HG03103 (cell line): ENCODE measurements at regions not wholly inside any gene's neighbourhood (a gene's known extent, or its start where the extent isn't known, plus 50 kb on each side); places are given as distances from the start of the nearest gene placed in this dataset.

Experiments used
- ATAC-seq: cut with Tn5 transposase; IDR thresholded peaks from one replicate; pipeline ENCODE4 v1.9.1; 2021; ENCODE audit warnings: low read depth; ENCODE audit not compliant: unreplicated experiment

DNA sequence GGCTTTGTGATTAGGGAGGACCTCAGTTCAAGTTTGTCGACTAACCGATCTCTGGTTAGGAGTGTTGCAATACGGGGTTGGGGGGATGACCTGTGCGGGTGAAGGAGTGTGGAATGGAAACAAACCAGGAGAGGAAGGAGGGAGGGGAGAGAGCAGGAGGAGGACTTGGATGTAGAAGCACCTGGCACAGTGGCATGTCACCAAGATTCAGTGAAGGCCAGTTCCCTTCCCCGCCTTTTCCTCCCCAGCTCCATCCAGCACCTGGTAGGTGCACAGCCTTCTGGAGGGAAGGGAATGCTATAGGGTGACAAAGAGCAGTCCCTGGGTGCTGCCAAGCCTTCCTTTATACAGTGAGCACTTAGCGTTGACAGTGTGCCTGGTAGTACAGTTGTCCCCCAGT is 107.4 kb upstream of the CRHR1 start:
- no peak for ATAC-seq

DNA sequence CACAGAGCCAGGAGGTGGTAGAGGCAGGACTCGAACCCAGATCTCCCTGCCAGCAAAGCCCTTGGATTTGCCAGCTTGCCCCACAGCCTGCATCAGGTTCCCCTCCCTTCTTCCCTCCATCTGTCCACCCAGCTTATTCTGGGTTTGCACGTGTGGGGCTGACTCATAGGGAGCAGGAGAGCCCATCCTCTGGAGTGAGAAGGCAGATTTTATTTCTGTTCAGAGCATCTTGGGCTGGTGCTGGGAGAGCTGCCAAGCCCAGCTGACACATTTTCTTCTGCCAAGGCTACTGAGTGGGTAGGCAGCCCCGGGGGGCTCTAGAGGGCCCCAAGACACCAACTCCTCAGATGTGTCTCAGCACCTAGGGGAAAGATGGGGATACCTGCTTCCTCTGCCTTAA is 106.3 kb upstream of the CRHR1 start:
- no peak for ATAC-seq

DNA sequence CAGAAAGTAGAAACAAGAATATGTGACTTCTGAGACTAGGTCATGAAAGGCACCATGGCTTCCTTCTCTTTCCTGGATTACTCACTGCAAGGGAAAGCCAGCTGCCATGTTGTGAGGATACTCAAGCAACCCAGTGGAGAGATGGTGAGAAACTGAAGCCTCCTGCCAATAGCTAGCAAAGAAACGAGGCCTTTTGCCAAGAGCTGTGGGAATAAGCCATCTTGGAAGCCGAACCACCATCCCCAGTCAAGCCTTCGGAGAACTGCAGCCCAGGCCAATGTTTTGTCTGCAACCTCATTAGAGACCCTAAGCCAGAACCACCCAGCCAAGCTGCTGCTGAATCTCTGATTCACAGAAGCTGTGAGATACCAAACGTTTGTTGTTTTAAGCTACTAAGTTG is 104.7 kb upstream of the CRHR1 start:
- no peak for ATAC-seq

DNA sequence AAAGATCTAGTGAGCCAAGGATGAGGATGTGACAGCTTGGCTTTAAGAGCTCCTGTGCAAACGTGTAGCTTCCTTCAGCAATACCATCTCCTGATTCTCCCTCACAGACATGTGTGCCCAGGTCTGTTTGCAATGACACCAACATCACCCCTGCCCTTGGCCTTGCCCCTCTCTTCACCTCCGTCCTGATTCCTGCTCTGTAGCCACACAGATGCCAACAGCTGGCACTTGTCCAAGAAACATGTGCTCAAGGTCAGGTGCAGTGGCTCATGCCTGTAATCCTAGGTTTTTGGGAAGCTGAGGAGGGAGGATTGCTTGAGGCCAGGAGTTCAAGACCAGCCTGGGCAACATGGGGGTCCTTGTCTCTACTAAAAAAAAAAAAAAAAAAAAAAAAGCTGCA is 103.8 kb upstream of the CRHR1 start:
- ATAC-seq, result no peak

DNA sequence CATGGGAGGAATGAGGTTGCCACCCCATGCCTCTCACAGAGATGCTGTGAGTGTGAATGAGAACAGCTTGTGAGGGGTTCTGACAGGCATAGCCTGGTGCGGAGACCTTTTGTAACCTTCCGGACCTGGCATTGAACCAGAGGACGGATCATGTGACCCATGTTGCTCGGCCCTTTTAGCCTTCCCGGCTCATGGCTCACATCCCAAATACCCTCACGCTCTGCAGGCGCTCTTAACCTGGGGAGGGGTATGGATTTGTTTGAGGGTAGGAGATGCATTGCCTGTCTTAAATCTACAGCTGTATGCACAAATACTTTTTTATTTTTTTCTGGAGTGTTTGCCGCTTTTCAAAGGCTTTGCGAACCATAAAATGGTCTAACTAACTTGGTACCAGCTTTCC is 102.4 kb upstream of the CRHR1 start:
- ATAC-seq, result no peak

DNA sequence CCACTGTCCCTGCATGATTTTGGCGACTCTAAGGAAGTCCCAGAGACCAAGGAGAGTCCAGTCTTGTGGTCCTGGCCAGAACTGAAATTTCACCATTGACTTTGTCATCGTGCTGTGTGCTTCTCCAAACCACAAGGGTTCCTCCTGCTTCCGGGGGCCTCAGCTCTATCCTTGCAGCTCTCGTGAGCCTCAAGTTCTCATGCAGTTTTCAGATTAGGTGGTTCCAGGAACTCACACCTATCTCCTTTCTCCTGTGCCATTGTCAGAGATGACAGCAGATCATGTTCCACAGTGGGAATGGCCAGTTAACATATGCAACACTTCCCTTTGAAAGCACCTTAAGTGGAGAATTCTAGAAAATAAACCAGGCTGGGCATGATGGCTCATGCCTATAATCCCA is 97.9 kb upstream of the CRHR1 start:
- ATAC-seq, result no peak

DNA sequence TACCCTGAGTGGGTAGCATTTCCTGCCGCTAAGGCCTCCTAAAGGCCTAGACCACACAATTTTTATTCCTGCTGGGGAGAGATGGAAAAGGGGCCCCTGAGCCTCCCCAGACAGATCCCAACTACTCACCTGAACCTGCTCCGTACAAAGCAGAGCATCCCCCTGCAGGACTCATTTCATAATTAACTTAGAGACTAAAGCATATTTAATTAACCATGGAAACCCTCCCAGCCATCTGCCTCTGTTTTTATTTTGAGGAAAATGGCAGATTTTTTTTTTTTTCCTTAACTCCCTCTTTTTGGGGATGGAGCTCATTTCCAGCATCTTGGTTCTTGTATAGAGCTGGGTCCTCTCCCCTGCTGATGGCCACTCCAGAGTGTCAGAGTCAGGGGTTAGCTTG is 96.5 kb upstream of the CRHR1 start:
- no peak for ATAC-seq

DNA sequence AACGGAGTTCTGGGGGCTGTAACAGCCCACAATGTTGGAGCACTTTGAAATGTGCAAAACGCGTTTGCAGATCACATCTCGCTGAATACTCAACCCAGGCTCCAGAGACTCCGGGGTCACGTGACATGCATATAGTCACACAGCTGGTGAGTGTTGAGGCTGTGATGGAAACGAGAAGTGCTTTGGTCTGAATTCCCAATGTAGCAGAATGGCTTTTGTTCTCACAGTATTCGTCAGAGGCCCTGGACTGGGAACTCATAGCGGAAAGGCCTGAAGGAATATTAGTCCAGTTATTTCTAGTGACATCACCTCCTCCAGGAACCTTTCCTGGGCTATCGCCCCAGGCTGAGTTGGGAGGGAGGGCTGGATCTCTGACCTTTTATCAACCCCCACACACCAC is 95.8 kb upstream of the CRHR1 start:
- ATAC-seq, result no peak

DNA sequence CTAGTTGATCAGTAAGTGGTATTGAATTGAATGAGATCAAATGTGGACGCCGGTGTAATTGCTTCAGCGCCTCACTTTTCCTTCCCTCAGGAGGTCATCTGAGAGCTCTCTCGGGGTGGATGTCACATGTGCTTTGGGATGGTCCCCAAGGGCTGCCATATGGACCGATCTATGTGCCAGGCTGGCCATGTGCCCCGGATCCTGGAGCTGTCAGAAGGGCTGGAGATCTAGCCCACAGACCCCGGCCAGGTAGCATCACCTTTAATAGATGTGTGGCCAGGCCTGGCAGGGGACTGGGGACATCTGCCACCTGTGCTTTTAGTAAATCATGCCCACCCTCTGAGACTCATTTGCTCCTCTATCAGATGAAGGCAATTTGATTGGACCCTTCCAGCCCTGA is 95.3 kb upstream of the CRHR1 start:
- ATAC-seq, result no peak

DNA sequence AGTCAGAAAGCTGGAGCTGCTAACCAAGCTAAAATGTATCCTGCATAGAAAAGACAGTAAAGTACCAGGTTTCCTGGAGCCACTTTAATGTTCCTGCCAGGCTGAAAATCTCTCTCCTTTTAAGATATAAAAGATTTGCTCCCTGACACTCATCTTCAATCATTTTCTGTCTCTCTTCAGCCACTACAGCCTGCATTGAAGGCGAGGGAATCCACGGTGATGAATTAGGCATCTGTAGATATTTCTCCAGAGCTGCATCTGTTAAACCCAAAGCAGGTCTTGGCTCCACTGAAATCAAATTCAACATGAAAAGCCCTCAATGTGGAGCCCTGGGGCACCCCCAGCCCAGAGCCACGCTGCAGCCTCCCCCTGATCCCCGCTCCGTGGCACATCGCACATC is 94.7 kb upstream of the CRHR1 start:
- no peak for ATAC-seq

DNA sequence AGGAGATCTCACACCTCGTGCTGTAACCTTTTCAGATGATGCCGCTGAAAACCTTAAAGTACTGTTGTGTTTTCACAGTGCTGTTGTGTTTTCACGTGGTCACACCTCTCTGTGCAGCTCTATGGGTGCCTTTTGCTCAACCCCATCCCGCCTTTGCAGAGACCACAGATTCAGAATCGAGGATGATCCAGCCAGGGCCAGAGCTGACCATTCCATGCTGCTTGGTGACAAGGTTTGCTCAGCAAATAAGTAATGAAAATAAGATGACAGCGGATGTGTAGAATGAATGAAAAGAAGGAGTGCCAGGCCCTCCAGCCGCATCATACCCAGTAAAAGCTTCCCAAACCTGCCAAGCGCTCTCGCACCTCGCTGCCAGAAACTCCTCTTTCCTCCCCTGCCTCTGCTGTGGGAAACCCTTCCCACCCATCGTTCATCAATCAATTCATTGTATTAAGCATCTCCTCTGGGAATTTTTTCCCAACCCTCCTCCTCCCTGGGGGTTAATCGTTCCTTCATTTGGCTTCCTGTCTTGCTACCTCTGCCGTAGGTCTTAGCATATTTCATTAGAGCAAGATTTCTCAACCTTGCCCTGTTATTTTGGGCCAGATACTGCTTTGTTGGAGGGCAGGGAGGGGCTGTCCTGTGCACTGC is 93.4 kb upstream of the CRHR1 start:
- no peak for ATAC-seq

DNA sequence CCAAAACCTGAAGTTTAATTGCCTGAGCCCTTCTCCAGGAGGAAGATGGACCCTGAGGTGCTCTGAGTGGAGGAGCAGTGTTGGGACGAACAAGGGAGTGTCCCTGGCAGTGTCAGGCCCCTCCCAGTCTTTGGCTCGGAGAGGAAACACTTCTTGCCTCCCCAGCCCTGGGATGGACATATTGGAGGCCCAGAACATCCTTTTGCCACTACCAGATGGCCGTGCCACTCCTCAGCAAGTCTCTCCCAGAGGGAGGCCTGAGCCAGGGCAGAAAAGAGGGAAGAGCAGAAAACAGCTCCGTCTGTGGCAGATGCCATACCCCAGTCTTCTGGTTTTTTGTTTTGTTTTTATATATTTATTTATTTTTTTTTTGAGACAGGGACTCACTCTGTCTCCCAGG is 91.5 kb upstream of the CRHR1 start:
- no peak for ATAC-seq

DNA sequence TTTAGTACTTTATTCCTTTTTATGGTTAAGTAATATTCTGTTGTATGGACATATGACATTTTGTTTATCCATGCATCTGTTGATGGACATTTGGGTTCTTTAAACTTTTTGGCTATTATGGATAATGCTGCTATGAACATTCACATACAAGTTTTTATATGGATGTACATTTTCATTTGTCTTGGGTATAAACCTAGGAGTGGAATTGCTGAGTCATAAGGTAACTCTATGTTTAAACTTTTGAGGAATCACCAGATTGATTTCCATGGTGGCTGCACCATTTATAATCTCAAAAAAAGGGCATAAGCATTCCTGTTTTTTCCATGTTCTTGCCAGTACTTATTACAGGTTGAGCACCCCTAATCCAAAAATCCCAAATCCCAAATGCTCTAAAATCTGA is 90.3 kb upstream of the CRHR1 start:
- ATAC-seq, result no peak

DNA sequence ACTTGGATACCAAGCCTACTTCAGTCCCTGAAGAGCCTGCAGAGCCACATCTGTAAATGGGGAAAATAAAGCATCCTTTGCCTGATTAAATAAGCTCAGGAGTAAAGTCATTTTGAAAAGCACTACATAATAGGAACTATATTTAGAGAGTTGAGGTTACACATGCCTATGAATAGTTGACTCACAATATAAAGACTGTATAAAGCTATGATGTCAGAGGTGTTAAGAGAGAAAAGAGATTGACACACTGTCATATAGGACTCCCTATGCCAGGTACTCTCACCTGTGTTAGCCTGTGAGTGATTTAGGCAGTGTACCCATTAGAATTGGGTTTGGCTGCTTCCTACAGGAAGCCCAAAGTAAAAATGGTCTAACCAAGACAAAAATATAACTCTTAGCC is 87.7 kb upstream of the CRHR1 start:
- no peak for ATAC-seq

DNA sequence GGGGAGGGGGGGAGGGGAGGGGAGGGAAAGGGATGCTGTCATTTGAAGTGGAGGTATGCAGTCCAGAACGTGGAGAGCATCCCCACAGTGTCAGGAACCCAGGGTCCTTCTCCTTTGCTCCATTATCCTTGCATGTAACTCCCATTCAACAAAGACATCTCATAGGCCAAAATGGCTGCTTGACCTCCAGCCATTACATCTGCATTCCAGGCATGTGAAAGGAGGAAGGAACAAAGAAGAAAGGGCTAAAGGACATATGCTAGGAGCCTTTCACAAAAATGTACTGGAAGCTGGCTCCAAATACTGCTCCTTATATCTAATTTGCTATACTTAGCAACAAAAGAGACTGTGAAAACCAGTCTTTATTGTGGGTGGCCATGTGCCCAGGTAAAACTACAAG is 87.0 kb upstream of the CRHR1 start:
- no peak for ATAC-seq

DNA sequence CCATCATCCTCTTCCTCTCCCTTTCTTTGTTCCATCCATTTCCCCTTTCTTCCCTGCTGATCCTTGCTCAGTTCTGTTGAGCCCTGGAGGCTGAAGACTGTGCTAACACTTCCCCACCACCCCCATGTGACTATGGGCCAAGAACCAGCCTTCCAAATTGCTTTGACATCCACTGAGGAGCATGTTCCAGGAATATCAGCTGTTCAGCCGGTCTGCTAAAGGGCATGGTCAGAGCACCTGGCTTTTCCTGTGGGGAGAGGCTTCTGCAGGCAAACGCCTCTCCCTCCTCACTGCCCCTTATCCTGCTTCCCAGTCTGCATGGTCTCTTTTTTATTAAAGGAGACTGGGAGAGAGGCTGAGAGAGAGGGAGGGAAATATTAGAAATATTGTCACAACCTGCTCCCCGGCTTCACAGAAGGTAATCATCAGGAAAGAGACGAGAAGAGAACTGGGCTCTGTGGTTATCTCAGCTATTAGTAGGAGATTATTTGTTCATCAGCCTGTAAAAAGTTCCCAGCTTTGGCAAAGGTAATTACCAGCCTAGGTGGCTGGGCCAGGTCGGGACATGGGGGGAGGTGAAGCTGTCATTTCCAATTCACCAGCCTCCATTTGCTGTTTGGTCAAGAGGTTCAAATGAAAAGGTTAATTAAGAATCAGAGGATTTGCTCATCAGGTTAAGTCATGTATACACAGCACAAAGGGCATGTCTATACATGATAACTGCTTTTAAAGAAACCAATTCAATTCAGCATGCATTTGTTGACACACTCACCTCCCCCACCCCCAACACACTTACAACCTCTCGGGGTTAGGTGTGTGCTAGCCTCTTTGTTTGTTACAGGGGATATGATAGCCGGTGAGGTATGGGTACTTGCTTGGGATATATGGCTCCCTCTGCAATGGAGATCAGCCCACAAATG is 83.7 kb upstream of the CRHR1 start:
- no peak for ATAC-seq

DNA sequence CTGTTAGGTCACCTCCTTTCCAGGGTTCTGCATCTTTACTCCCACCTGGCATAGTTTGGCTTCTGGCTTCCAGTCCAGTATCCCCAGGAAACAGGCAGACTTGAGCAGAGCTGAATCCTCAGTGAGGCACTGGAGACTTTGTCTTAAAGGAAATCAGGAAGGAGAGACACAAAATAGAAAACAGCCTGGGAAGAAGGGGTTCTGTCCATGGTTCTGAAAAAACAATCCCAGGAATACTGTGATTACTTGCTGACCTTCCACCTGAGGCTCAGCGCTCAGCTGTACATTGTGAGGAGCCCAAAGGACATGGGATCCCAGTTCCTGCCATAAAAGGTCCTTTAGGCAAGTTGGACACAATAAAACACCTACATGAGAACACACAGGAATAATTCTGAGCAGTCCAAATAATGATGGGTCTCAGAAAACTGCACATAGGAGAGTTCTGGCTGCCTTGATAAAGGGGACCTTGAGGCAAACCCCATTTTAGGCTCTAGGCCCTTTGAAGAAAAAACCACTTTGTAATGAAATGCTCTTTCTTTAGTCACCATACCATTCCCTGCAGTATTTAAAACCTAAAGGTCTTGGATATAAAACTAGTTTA is 81.4 kb upstream of the CRHR1 start:
- no peak for ATAC-seq

DNA sequence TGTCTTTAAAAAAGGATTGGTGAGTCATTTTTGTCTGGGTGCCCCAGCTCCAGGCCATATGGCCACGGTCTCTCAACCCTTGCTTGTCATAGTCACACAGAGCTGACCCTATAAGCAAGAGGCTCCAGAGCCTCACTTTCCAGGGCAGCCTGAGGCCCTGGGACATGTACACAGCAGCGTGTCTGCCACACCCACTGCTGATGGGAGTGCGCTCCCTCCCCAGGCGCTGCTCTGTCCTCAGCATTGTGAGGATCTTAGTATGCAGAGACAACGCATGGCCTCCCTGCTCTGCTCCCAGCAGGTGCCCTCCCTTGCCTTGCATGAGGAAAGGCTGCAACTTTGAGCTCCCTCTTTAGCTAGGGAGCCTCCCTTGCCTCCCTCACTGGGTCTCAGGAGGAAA is 80.8 kb upstream of the CRHR1 start:
- ATAC-seq, result no peak

DNA sequence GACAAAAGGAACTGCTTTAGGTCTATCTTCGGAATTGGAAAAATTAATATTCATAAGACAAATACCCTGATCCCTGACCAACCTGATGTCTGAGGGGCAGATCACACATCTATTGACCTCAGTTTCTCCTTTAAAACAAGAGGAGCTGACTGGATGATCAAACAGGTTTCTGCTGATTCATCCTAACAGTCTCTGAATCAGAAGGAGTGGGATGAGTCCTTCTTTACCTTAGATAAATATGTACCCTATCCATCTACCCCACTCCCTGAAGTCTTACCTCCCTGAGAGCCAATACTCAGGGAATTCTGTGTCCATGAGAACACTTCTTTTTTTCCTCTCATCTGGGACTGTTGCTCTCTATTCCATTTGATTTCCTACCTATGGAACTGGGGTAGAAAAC is 80.3 kb upstream of the CRHR1 start:
- no peak for ATAC-seq

DNA sequence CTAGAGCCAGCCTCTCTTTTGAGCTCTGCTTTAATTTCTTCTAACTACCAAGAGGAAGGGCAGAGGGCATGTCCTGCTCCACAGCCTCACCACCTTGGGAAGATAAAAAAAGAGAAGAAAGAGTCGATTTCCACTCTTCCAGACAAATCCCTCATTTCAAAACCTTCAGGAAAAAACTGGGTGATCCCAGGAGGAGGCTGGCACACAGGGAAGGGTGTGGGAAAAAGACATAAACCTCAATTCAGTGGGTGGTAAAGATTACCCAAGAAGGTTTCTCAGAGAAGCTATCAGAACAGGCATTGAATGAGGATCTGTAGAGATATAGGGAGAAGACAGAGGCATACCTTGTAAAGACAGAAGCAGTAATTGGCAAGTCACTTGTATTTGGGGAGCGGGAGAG is 79.9 kb upstream of the CRHR1 start:
- no peak for ATAC-seq

DNA sequence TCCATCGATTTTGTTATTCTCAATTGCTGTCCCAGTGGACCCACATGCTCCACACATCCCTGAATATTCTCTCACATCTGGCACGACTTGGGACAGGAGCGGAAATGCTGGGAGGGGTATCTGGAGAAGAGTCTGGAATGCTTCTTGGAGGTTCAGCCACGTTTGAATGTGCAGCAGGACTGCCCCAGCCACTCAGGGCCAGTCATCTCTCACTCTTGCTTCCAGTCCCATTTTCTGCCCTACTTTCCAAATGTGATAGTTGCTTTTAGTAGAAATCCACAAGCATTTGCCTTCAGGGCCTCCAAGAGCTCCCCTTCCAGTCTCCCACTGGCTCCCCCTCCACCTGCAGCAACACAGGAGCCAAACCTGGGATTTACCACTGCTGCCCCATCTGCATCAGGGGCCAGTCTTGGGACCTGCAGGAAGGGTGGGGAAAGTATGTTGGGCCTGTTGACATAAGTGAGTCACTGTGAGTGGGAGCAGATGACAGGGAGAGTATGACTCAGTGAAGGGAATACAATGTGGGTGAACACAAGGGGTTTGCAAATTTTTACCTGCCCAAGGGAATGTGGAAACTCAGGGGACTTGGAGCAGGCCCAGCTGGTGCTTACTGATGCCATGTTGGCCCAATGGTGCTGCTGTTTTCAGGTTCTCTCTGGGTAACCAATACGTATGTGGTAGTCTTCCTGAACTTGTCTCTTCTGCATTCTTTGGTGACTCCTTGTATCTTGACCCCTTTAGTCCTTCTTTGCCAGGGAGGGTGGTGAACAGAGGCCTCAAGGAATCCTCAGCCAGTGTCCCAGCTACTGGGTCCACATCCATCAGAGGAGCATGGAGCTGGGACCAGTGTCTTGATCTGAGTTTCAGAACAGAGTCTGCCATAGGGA is 78.8 kb upstream of the CRHR1 start:
- no peak for ATAC-seq
